ENCODE measurements at regions not wholly inside any gene's neighbourhood (a gene's known extent, or its start where the extent isn't known, plus 50 kb on each side); places are given as distances from the start of the nearest gene placed in this dataset.

GRCh38 chrX:142002471-142002870 lies 98.8 kb downstream of the MAGEC1 start:
- no peak for DNase-seq (ENCODE audit: low spot score in 2 of 2)
- Histone ChIP-seq H3K27me3 (no peaks in the 10 kb centered on the region), H3K9me3 (peaks cover 0 to 12% of the 10 kb centered on the region in 2 donors), H3K36me3 (no peaks in the 10 kb centered on the region), H3K27ac (no peak overlapping the region), H3K4me3 (no peak overlapping the region), H3K4me1 (no peaks in the 10 kb centered on the region)
- intact Hi-C loops (cut with DNase I; ENCODE audit: low total_unique reads): no loop called here
- no peak for TF ChIP-seq POLR2A (IDR thresholded peaks at IDR 0.05)
- no peak for TF ChIP-seq CTCF (IDR thresholded peaks at IDR 0.05)
- TF ChIP-seq POLR2AphosphoS5 (IDR thresholded peaks at IDR 0.05): no peak

- intact Hi-C loops (cut with DNase I; ENCODE audit: low total_unique reads): no loop called here
- DNase-seq (ENCODE audit: low spot score in 2 of 2): no peak
- Histone ChIP-seq H3K4me1 (no peaks in the 10 kb centered on the region), H3K27me3 (no peaks in the 10 kb centered on the region), H3K36me3 (no peaks in the 10 kb centered on the region), H3K4me3 (no peak overlapping the region), H3K27ac (no peak overlapping the region), H3K9me3 (peaks cover 0 to 12% of the 10 kb centered on the region in 2 donors)
- no peak for TF ChIP-seq POLR2A (IDR thresholded peaks at IDR 0.05)
- no peak for TF ChIP-seq CTCF (IDR thresholded peaks at IDR 0.05)
- TF ChIP-seq POLR2AphosphoS5 (IDR thresholded peaks at IDR 0.05): no peak
Observed at GRCh38 chrX:142001934-142002333, 98.2 kb downstream of the MAGEC1 start.

GRCh38 chrX:141989815-141990214 lies 86.1 kb downstream of the MAGEC1 start:
- no peaks in the 10 kb centered on the region for H3K36me3 ChIP-seq
- no peak overlapping the region for H3K4me3 ChIP-seq
- H3K9me3 ChIP-seq: no peaks in the 10 kb centered on the region
- H3K27ac ChIP-seq: no peak overlapping the region
- TF ChIP-seq POLR2A (IDR thresholded peaks at IDR 0.05) (no peak), POLR2AphosphoS5 (IDR thresholded peaks at IDR 0.05) (no peak), CTCF (IDR thresholded peaks at IDR 0.05) (no peak)
- DNase-seq (ENCODE audit: low spot score in 2 of 2): no peak
- intact Hi-C loops (cut with DNase I; ENCODE audit: low total_unique reads): no loop called here
- peaks cover 0 to 2% of the 10 kb centered on the region in 2 donors for H3K27me3 ChIP-seq
- H3K4me1 ChIP-seq: no peaks in the 10 kb centered on the region

GRCh38 chrX:141989134-141989533 lies 85.4 kb downstream of the MAGEC1 start:
- TF ChIP-seq CTCF (IDR thresholded peaks at IDR 0.05) (no peak), POLR2A (IDR thresholded peaks at IDR 0.05) (no peak), POLR2AphosphoS5 (IDR thresholded peaks at IDR 0.05) (no peak)
- no peaks in the 10 kb centered on the region for H3K9me3 ChIP-seq
- no peaks in the 10 kb centered on the region for H3K4me1 ChIP-seq
- DNase-seq (ENCODE audit: low spot score in 2 of 2): no peak
- no peaks in the 10 kb centered on the region for H3K27me3 ChIP-seq
- no peaks in the 10 kb centered on the region for H3K36me3 ChIP-seq
- intact Hi-C loops (cut with DNase I; ENCODE audit: low total_unique reads): no loop called here
- no peak overlapping the region for H3K4me3 ChIP-seq
- H3K27ac ChIP-seq: no peak overlapping the region

GRCh38 chrX:141982296-141982695 lies 78.6 kb downstream of the MAGEC1 start:
- intact Hi-C loops (cut with DNase I; ENCODE audit: low total_unique reads): no loop called here
- no peak overlapping the region for H3K4me3 ChIP-seq
- TF ChIP-seq CTCF (IDR thresholded peaks at IDR 0.05) (no peak), POLR2A (IDR thresholded peaks at IDR 0.05) (no peak), POLR2AphosphoS5 (IDR thresholded peaks at IDR 0.05) (no peak)

More at GRCh38 chrX:141982296-141982695, 78.6 kb downstream of the MAGEC1 start:
- Histone ChIP-seq H3K4me1 (no peaks in the 10 kb centered on the region), H3K27ac (no peak overlapping the region), H3K36me3 (no peaks in the 10 kb centered on the region), H3K27me3 (no peaks in the 10 kb centered on the region), H3K9me3 (no peaks in the 10 kb centered on the region)
- DNase-seq (ENCODE audit: low spot score in 2 of 2): no peak
